G401.6 (cell line): ENCODE measurements at regions not wholly inside any gene's neighbourhood (a gene's known extent, or its start where the extent isn't known, plus 50 kb on each side); places are given as distances from the start of the nearest gene placed in this dataset.

Experiments
- FAIRE-seq: peaks from 2 replicates; lab custom pipeline; 2012; peaks lifted over from hg19 to GRCh38; lab: Jason Lieb, UNC

- FAIRE-seq: no peak
Measured at GRCh38 chr1:13922466-13923110, 222.6 kb downstream of the PRDM2 start.

GRCh38 chr1:13926556-13926955 is 226.6 kb downstream of the PRDM2 start:
- FAIRE-seq: no peak

GRCh38 chr1:13927736-13928135 is 227.7 kb downstream of the PRDM2 start:
- no peak for FAIRE-seq

GRCh38 chr1:13929313-13929712 is 229.3 kb downstream of the PRDM2 start:
- FAIRE-seq: no peak

GRCh38 chr1:13930151-13930550 is 230.2 kb downstream of the PRDM2 start:
- no peak for FAIRE-seq

GRCh38 chr1:13931226-13931625 is 231.2 kb downstream of the PRDM2 start:
- no peak for FAIRE-seq

GRCh38 chr1:13935336-13935735 is 235.3 kb downstream of the PRDM2 start:
- FAIRE-seq: no peak

GRCh38 chr1:13941315-13941714 is 241.3 kb downstream of the PRDM2 start:
- no peak for FAIRE-seq

GRCh38 chr1:13943055-13943454 is 243.1 kb downstream of the PRDM2 start:
- FAIRE-seq: no peak

GRCh38 chr1:13945856-13946255 is 245.9 kb downstream of the PRDM2 start:
- FAIRE-seq: no peak

- no peak for FAIRE-seq
Measured at GRCh38 chr1:13947658-13948057, 247.7 kb downstream of the PRDM2 start.

GRCh38 chr1:13948396-13948795 is 248.4 kb downstream of the PRDM2 start:
- FAIRE-seq: no peak

GRCh38 chr1:13948888-13949391 is 249.0 kb downstream of the PRDM2 start:
- FAIRE-seq: no peak

- no peak for FAIRE-seq
Measured at GRCh38 chr1:13949546-13949945, 249.6 kb downstream of the PRDM2 start.

GRCh38 chr1:13950637-13951036 is 250.6 kb downstream of the PRDM2 start:
- FAIRE-seq: no peak

- no peak for FAIRE-seq
Measured at GRCh38 chr1:13951793-13952751, 252.1 kb downstream of the PRDM2 start.

- FAIRE-seq: no peak
Measured at GRCh38 chr1:13952985-13953384, 253.0 kb downstream of the PRDM2 start.

GRCh38 chr1:13956393-13956792 is 256.4 kb downstream of the PRDM2 start:
- no peak for FAIRE-seq

- FAIRE-seq: no peak
Measured at GRCh38 chr1:13960375-13960987, 260.5 kb downstream of the PRDM2 start.

GRCh38 chr1:13964768-13965167 is 264.8 kb downstream of the PRDM2 start:
- no peak for FAIRE-seq

GRCh38 chr1:13965770-13966398 is 265.9 kb downstream of the PRDM2 start:
- no peak for FAIRE-seq

GRCh38 chr1:13967707-13968106 is 267.7 kb downstream of the PRDM2 start:
- FAIRE-seq: no peak
